T follicular helper cell (primary cell): ENCODE measurements at regions not wholly inside any gene's neighbourhood (a gene's known extent, or its start where the extent isn't known, plus 50 kb on each side); places are given as distances from the start of the nearest gene placed in this dataset.
"Not testable (repeated sequence)": the region's sequence is repeated elsewhere in the genome, so short reads cannot be mapped to it uniquely, and the experiment has no call there.

ENCODE experiments used
- DNase-seq: peaks from one replicate; pipeline ENCODE4 v3.0.0-alpha.2; 2020; ENCODE audit warnings: low read depth

DNA sequence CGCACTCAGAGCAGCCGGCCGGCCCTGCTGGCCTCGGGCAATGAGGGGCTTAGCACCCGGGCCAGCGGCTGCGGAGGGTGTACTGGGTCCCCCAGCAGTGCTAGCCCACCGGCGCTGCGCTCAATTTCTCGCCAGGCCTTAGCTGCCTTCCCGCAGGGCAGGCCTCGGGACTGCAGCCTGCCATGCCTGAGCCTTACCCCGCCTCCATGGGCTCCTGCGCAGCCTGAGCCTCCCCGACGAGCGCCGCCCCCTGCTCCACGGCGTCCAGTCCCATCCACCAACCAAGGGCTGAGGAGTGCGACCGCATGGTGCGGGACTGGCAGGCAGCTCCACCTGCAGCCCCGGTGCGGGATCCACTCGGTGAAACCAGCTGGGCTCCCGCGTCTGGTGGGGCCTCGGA lies 204.4 kb upstream of the AUTS2 start:
- DNase-seq: not testable (repeated sequence)

DNA sequence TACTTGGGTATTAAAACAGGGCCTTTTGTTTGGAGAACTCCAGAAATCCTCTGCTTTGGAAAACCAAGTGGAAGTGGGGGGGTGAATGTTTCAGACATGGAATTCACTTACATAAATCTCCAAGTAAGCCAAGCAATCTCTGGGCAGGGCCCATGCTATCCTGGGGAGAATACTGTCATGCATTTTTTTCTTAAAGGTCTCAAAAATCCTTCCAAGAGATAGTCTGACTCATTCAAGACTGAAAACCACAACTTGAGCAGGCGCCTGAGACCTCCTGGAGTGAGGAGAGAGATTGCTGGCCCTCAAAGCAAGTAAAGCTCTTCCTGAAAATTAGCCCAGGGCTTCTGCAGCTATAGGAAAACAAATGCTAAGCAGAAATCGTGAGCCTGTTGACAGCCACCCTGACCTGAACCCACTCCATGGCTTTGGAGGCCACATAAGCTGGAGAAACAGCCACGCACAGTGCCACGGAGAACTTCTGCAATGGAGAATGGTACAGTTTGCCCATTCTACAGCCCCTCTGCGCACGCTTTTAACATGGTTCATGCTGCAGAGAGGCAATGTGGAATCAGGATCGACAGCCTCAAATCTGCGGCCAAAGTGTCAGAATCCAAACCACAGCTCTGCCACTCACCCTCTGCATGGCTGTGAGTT lies 203.1 kb upstream of the AUTS2 start:
- DNase-seq: no peak

- no peak for DNase-seq
These were observed 199.3 kb upstream of the AUTS2 start for GRCh38 chr7:69398986-69399385.

DNA sequence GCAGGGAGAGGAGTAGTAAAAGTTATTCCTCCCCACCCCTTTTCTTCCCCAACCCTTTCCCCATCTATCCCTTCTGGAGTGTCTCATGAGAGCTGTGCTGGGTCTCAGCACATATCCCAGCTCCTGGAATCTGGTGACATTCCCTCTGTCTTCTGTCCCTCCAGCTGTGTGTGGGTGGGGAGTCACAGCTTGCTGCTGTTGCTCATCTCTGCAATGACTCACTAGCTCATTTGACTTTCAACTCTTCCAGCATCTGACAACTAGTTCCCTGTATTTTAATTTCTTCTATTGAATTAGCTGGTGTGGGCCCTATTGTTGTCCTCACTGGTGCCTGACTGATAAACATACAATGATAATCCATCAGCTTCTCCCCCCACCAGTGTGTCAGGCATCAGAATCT lies 198.9 kb upstream of the AUTS2 start:
- no peak for DNase-seq

DNA sequence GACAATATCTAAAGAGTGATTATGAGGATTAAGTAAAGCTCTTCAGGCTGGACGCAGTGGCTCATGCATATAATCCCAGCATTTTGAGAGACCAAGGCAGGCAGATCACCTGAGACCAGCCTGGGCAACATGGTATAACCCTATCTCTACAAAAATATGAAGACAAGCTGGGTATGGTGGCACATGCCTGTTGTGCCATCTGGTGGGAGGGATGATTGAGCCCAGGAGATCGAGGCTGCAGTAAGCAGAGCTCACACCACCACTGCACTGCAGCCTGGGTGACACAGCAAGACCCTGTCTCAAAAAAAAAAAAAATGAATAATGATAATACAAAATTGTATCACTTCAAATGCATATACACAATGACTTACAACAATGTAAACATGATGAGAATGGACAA lies 195.6 kb upstream of the AUTS2 start:
- DNase-seq: no peak

DNA sequence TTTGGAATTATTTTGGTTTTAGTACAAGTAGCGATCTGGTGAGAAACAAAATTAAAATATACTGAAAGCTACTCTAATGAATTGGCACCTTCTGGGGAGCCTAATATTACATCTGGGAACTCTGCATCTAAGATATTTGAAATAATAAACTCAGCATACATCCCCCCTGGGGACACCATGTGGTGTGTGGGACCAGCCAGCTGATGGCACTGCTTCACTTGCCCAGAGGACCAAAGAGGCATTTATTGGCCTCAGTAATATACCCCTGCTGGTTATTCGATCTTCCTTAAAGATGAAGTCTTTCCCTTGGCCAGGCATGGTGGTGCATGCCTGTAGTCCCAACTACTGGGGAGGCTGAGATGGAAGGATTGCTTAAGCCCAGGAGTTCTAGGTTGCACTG lies 195.1 kb upstream of the AUTS2 start:
- no peak for DNase-seq

DNA sequence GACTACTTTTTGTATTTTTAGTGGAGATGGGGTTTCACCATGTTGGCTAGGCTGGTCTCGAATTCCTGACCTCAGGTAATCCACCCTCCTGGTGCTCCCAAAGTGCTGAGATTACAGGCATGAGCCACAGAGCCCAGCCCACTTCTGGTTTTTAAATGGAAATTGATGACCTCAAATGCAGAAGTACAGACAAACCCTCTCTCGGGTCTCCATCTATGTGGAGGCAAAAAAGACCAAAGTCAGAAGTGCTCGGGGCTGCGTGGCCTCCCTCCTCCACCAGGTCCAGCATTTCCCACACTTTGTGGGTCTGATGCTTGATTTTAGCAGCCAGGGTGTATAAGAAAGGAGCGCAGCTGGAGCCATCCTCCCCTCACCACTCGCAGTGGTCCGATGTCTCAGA lies 187.3 kb upstream of the AUTS2 start:
- DNase-seq: no peak

DNA sequence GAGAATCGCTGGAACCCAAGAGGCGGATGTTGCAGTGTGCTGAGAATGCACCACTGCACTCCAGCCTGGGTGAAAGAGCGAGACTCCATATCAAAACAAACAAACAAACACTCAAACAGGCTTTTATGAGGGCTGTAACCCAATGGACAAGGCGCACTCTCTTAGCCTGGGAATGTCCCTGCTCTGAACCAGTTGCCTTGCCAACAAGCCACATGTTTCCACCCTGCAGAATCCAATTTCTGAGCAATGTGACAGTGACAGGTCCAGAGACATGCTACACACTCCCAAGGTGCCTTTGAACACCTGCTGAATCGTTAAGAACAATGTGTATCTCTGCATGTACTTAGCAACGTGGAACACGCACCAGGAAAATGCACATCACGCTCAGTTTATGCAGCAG lies 186.8 kb upstream of the AUTS2 start:
- DNase-seq: no peak

DNA sequence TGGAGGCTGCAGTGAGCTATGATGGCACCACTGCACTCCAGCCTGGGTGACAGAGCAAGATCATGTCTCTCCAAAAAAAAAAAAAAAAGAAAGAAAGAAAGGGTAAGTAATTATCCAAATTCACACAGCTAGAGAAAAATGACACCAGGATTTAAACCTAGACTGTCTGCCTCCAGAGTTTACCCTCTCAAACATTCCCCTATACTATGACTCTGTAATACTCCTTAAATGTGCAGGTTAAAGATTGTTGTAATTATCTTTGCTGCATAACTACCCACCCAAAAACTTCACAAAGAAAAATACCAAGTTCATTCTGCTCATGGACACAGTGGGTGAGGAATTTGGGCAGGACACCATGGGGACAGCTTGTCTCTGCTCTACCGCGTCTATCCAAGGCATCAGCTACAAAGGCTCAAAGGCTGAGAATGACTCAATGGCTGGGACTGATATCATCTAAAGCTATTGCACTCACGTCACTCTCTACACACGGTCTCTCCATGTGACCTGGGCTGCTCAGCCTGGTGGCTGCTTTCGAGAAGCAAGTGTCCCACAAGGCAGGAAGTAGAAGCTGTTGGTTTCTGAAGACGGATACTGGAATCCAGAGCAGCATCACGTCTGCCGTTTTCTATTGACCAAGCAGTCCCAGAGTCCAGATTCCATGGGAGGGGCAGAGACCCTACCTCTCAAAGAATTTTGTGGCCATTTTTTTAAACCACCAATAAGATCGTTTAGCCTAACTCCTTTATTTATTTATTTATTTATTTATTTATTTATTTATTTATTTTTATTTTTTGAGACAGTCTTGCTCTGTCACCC lies 185.7 kb upstream of the AUTS2 start:
- no peak for DNase-seq

DNA sequence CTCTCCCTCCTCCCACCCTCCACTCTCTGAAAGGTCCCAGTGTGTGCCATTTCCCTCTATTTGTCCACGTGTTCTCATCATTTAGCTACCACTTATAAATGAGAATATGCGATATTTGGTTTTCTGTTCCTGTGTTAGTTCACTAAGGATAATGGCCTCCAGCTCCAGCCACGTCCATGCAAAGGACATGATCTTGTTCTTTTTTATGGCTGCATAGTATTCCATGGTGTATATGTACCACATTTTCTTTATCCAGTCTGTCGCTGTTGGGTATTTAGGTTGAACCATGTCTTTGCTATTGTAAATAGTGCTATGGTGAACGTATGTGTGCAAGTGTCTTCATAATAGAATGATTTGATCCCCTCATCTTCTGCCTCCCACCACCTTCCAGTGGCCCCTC lies 183.7 kb upstream of the AUTS2 start:
- DNase-seq: no peak

GRCh38 chr7:69418869-69419670 lies 179.2 kb upstream of the AUTS2 start:
- DNase-seq: no peak

DNA sequence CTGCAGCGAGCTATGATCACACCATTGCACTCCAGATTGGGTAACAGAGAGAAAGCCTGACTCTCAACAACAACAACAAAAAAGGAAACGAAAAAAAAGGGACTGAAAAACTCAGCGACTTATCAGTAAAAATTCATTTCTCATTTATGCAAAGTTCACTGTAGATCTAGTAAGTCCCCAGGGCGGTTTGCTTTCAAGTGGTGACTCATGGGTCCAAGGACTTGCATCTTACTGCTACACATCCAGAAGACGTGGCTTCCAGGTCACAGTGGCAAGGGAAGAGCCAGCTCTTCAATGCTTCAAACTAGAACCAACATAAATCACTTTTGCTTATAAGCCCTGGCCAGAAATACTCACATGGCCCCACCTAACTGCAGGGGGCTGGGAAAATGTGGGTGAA lies 178.3 kb upstream of the AUTS2 start:
- DNase-seq: no peak

DNA sequence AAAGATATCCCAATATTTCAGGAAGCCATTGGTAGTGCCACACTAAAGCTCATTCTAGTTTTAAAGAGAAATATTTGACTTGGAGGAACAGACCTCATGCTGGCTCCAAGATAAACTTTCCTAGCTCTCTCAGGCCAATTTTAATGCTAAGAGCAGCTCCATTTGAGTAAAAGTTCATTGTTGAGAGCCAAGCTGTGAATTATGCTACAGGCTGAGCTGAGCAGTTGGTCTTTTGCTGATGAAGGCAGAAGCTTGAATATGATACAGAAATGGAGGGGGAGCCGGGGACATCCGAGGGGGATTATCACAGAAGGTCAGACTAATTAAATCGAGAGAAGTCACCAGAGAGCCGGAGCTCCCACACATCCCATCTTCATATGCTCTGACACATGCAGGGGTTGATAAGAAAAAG lies 175.7 kb upstream of the AUTS2 start:
- DNase-seq: no peak

- no peak for DNase-seq
These were observed 171.6 kb upstream of the AUTS2 start for GRCh38 chr7:69426705-69427104.

DNA sequence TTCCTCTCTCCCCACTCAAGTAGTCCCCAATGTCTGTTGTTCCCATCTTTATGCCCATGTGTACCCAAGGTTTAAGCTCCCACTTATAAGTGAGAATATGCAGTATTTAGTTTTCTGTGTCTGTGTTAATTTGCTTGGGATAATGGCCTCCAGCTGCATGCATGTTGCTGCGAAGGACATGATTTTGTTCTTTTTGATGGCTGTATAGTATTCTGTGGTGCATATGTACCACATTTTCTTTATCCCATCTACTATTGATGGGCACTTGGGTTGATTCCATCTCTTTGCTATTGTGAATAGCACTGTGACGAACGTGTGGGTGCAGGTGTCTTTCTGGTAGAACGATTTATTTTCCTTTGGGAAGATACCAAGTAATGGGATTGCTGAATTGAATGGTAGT lies 170.2 kb upstream of the AUTS2 start:
- DNase-seq: no peak

DNA sequence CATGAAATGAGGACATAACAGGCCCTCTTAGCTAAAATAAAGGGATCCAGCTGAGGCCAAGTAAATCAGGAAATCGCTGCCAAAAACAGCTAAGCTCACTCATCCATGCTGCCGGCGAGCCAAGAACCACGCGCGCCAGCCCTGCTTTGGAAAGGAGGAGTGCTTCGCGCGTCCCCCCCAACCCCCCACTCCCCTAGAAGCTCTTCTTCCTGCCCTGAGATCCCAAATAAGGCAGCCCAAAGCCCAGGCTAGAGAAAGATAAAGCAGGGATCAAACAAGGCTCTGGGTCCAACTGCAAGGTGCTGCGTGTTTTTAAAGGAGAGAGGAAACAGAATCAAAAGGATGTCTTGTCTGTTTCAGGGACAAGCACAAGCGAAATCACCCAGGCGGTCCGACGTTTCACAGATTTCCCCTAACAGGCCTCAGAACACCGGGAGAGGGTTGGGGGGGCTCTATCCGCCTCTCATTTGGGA lies 168.3 kb upstream of the AUTS2 start:
- no peak for DNase-seq

DNA sequence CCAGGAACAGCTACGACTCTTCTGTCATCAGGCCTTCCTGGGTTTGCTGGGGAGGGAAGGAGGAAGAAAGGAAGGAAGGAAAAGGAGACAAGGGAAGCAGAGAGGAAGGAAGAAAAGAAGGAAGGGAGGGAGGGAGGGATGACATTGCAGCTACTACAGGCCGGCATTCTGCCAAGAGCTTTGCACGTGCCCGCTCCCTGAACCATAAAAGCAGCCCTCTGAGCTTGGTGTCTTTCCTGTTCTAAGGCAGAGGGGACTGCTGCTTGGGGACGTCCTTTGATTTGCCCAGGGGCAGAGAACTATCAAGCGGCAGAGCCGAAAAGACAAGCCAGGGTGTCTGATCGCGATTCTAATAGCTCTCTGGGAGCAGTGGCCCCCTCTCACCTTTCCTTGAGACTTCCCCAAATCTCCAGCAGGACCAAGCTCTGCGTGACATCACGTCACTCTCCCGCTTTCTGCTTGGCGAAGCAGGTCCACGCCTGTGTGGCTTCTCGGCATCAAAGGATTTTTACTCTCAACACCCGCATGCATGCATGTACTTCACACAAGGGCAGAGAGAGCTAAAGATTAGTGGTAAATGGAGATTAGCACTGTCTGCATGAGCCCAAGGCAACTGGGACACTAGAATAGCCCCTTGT lies 167.8 kb upstream of the AUTS2 start:
- no peak for DNase-seq

DNA sequence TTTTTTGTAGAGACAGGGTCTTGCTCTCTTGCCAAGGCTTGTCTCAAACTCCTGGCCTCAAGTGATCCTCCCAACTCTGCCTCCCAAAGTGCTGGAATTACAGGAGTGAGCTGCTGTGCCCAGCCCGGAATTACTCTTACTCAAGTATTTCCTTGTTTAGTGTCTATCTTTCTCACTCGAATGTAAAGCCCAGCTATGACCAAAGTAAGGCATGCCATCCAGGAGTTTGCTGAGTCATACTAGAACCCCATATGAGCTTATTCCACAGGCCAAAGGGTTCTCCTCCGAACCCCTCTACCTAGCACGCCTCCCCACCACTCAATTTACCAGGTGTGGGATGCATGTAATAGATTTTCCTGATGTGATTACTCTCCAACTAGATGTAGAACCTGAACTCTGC lies 166.6 kb upstream of the AUTS2 start:
- no peak for DNase-seq

- DNase-seq: not testable (repeated sequence)
These were observed 166.0 kb upstream of the AUTS2 start for GRCh38 chr7:69432276-69432675.

DNA sequence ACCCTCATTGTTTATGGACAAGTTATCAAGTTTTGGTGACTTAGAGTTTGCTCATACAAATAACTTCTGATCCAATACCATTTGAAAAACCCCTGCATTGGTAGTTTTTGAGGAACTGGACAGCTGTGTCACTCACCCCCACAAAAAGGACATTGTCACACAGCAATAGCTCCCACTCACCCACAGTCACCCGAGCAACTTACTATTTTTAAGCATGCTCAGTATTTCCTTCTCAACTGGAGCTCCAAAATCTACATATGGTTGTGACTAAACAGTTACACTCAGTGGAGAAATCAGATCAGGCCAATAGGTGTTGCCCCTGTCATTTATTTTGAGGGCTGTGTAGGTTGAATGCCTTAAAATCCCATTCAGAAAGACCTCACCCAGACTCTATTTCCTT lies 165.2 kb upstream of the AUTS2 start:
- DNase-seq: no peak

DNA sequence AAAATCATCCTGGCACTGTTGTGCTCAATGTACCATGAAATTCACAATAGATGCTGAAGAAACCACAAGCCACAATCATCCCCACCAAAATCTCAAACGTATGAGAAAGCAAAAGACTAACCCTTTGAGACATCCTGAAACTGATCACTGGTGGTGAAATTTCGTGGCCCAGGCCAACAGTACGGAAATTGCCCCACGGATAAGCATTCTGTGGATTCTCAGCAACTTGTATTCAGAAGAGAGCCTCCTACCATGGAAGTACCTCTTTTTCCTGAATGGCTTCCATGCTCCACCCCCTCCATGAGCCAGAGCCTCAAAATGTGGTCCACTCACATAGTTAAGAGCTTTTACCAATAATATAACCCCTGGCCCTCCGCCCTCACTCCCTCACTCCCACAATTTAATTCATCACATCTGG lies 163.9 kb upstream of the AUTS2 start:
- no peak for DNase-seq

DNA sequence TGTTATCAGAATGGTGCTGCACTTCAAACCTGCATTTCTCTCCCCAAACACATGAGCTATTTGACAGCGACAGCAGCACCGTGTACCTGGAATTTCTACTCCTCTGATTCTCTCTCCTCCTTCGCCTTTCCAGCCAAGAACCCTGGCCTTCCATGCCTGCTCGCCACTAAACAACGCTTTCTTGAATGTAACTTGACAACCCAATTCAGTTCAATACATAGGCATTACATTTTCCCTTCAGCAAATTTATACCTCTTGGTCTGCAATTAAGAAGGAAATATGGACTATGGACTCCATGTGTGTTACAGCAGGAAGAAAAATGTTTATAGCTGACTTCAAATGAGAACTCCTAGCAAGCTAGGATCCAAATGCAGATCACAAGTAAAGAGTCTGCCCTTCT lies 162.6 kb upstream of the AUTS2 start:
- no peak for DNase-seq
